ENCODE measurements at regions not wholly inside any gene's neighbourhood (a gene's known extent, or its start where the extent isn't known, plus 50 kb on each side); places are given as distances from the start of the nearest gene placed in this dataset.

DNA sequence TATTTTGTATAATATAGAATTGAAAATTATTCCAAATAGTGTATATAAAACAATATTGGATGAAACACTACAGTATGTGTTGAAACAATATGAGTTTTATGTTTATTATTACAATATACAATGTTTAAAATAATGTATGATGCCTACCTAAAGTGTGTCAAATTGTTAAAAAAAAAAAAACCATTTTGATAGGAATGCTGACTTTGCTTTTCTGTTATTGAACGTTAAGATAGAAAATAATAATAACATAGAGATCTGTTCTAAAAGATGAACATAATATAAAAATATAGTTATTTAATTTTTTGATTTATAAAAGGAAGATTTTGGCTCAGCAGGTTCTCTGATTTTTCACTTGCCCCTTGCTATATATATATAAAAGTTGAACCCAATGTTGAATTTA lies 474.6 kb upstream of the ATXN8OS start:
- WGBS, 2 experiments (ENCODE audit: extremely low coverage in 1 of 2, insufficient coverage in 1 of 2, insufficient read length in 1 of 2, insufficient replicate concordance in 2 of 2, low coverage in 1 of 2, low lambda C conversion rate in 2 of 2, missing lambda C conversion rate in 1 of 2), result 91% methylated on average over 1 of the region's 1 CpG; no CpG with 5 or more reads in 1 of the 2 experiments
- H2BK15ac ChIP-seq (ENCODE audit: low read length), result no peak overlapping the region
- no peak overlapping the region for H3K9ac ChIP-seq (replicated peaks in 1 of 4; ENCODE audit: extremely low read depth in 1 of 4, low read depth in 3 of 4, low read length in 3 of 4)
- no peak overlapping the region for H2AK5ac ChIP-seq (ENCODE audit: low read depth, low read length)
- H2BK12ac ChIP-seq (ENCODE audit: low read depth, low read length), result no peak overlapping the region
- H2BK20ac ChIP-seq (ENCODE audit: low read length), result no peak overlapping the region
- H3K27ac ChIP-seq (ENCODE audit: low read depth, low read length), result no peak overlapping the region
- H3K79me2 ChIP-seq (ENCODE audit: control insufficient read depth in 1 of 2, insufficient read depth in 2 of 2, low read length in 2 of 2), result no peaks in the 10 kb centered on the region
- H3K56ac ChIP-seq (replicated peaks; ENCODE audit: insufficient read length, low read depth, low read length), result no peak overlapping the region
- POLR2A ChIA-PET (ENCODE audit: partially characterized antibody), result no interaction called here
- no peak overlapping the region for H4K91ac ChIP-seq (replicated peaks; ENCODE audit: insufficient read length, low read length)
- H3K23ac ChIP-seq (ENCODE audit: insufficient read length), result no peak overlapping the region
- CTCF ChIA-PET (ENCODE audit: partially characterized antibody), result no interaction called here
- H2BK120ac ChIP-seq (replicated peaks; ENCODE audit: low read depth, low read length), result no peak overlapping the region
- DNase-seq (ENCODE audit: low read depth in 1 of 2, low spot score in 2 of 2) (no peak), FAIRE-seq (no peak)
- no peaks in the 10 kb centered on the region for H3K23me2 ChIP-seq (ENCODE audit: low read depth, low read length)
- H4K5ac ChIP-seq (ENCODE audit: insufficient read length, low read depth, low read length), result no peak overlapping the region
- H2BK5ac ChIP-seq (ENCODE audit: low read depth, low read length), result no peak overlapping the region
- H4K8ac ChIP-seq (ENCODE audit: extremely low read depth, insufficient read depth, low read length), result no peak overlapping the region
- no peaks in the 10 kb centered on the region for H3K4me1 ChIP-seq (replicated peaks in 1 of 4; ENCODE audit: control insufficient read depth in 3 of 4, insufficient read depth in 4 of 4, low read length in 3 of 4)
- H3K4me3 ChIP-seq (ENCODE audit: extremely low read depth in 1 of 4, insufficient read depth in 2 of 4, low read depth in 3 of 4, low read length in 4 of 4), result no peak overlapping the region
- no peaks in the 10 kb centered on the region for H4K20me1 ChIP-seq (replicated peaks in 1 of 2; ENCODE audit: control insufficient read depth in 1 of 2, insufficient read depth in 2 of 2, low read length in 2 of 2)
- H3K4me2 ChIP-seq (ENCODE audit: insufficient read depth in 1 of 2, low read depth in 2 of 2, low read length in 2 of 2), result no peak overlapping the region
- H3K79me1 ChIP-seq (ENCODE audit: low read depth, low read length), result no peaks in the 10 kb centered on the region
- no peak overlapping the region for H3K18ac ChIP-seq (ENCODE audit: extremely low read depth, low read length)
- no peaks in the 10 kb centered on the region for H3K27me3 ChIP-seq (replicated peaks in 1 of 4; ENCODE audit: control insufficient read depth in 3 of 4, extremely low read depth in 1 of 4, insufficient read depth in 3 of 4, low read length in 3 of 4)
- H3K14ac ChIP-seq (ENCODE audit: insufficient read length), result no peak overlapping the region
- H3K9me3 ChIP-seq (ENCODE audit: insufficient read depth in 2 of 2, low read depth in 1 of 2, low read length in 1 of 2), result no peaks in the 10 kb centered on the region
- no peak overlapping the region for H2AFZ ChIP-seq (ENCODE audit: low read length)
- H3K4ac ChIP-seq (replicated peaks; ENCODE audit: insufficient read length, low read depth, low read length), result no peak overlapping the region
- no peaks in the 10 kb centered on the region for H3K36me3 ChIP-seq (ENCODE audit: control insufficient read depth in 2 of 4, insufficient read depth in 4 of 4, low read length in 3 of 4)
- TF ChIP-seq, protein P1, sequence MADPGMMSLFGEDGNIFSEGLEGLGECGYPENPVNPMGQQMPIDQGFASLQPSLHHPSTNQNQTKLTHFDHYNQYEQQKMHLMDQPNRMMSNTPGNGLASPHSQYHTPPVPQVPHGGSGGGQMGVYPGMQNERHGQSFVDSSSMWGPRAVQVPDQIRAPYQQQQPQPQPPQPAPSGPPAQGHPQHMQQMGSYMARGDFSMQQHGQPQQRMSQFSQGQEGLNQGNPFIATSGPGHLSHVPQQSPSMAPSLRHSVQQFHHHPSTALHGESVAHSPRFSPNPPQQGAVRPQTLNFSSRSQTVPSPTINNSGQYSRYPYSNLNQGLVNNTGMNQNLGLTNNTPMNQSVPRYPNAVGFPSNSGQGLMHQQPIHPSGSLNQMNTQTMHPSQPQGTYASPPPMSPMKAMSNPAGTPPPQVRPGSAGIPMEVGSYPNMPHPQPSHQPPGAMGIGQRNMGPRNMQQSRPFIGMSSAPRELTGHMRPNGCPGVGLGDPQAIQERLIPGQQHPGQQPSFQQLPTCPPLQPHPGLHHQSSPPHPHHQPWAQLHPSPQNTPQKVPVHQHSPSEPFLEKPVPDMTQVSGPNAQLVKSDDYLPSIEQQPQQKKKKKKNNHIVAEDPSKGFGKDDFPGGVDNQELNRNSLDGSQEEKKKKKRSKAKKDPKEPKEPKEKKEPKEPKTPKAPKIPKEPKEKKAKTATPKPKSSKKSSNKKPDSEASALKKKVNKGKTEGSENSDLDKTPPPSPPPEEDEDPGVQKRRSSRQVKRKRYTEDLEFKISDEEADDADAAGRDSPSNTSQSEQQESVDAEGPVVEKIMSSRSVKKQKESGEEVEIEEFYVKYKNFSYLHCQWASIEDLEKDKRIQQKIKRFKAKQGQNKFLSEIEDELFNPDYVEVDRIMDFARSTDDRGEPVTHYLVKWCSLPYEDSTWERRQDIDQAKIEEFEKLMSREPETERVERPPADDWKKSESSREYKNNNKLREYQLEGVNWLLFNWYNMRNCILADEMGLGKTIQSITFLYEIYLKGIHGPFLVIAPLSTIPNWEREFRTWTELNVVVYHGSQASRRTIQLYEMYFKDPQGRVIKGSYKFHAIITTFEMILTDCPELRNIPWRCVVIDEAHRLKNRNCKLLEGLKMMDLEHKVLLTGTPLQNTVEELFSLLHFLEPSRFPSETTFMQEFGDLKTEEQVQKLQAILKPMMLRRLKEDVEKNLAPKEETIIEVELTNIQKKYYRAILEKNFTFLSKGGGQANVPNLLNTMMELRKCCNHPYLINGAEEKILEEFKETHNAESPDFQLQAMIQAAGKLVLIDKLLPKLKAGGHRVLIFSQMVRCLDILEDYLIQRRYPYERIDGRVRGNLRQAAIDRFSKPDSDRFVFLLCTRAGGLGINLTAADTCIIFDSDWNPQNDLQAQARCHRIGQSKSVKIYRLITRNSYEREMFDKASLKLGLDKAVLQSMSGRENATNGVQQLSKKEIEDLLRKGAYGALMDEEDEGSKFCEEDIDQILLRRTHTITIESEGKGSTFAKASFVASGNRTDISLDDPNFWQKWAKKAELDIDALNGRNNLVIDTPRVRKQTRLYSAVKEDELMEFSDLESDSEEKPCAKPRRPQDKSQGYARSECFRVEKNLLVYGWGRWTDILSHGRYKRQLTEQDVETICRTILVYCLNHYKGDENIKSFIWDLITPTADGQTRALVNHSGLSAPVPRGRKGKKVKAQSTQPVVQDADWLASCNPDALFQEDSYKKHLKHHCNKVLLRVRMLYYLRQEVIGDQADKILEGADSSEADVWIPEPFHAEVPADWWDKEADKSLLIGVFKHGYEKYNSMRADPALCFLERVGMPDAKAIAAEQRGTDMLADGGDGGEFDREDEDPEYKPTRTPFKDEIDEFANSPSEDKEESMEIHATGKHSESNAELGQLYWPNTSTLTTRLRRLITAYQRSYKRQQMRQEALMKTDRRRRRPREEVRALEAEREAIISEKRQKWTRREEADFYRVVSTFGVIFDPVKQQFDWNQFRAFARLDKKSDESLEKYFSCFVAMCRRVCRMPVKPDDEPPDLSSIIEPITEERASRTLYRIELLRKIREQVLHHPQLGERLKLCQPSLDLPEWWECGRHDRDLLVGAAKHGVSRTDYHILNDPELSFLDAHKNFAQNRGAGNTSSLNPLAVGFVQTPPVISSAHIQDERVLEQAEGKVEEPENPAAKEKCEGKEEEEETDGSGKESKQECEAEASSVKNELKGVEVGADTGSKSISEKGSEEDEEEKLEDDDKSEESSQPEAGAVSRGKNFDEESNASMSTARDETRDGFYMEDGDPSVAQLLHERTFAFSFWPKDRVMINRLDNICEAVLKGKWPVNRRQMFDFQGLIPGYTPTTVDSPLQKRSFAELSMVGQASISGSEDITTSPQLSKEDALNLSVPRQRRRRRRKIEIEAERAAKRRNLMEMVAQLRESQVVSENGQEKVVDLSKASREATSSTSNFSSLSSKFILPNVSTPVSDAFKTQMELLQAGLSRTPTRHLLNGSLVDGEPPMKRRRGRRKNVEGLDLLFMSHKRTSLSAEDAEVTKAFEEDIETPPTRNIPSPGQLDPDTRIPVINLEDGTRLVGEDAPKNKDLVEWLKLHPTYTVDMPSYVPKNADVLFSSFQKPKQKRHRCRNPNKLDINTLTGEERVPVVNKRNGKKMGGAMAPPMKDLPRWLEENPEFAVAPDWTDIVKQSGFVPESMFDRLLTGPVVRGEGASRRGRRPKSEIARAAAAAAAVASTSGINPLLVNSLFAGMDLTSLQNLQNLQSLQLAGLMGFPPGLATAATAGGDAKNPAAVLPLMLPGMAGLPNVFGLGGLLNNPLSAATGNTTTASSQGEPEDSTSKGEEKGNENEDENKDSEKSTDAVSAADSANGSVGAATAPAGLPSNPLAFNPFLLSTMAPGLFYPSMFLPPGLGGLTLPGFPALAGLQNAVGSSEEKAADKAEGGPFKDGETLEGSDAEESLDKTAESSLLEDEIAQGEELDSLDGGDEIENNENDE (IDR thresholded peaks at IDR 0.05; ENCODE audit: insufficient replicate concordance, low read length), result no peak

Data from H1 (cell line).